Naive thymus-derived CD4-positive, alpha-beta T cell (primary cell): ENCODE measurements at regions not wholly inside any gene's neighbourhood (a gene's known extent, or its start where the extent isn't known, plus 50 kb on each side); places are given as distances from the start of the nearest gene placed in this dataset.

ENCODE experiments used
- ATAC-seq: fragments of 150-1000 bp; cut with Tn5 transposase; 2 replicates; pipeline ENCODE4 v1.10.0; 2021; ENCODE audit warnings: mild to moderate bottlenecking, moderate library complexity
- CTCF ChIA-PET: fragments of 350-600 bp; sonication (Branson Sonifier 250); formaldehyde crosslinking; loops from one replicate; lab custom pipeline; 2021; ENCODE audit warnings: antibody characterized with exemption; lab: Charles Lee
- POLR2A ChIA-PET: fragments of 350-600 bp; sonication (Branson Sonifier 250); formaldehyde crosslinking; loops from one replicate; lab custom pipeline; 2021; ENCODE audit warnings: antibody characterized with exemption, inconsistent platforms; lab: Charles Lee
- DNase-seq, 9 donors: peaks; one replicate each; pipeline versions ENCODE4 v3.0.0 to v3.0.0-alpha.2; 2020 to 2022; ENCODE audit warnings: mixed read lengths in 1 of 9
- H3K27ac ChIP-seq: one replicate; pipeline ENCODE4 v1.7.0; 2013; ENCODE audit warnings: mild to moderate bottlenecking, low read depth, low read length, moderate library complexity
- H3K27me3 ChIP-seq, 2 donors: one replicate each; pipeline ENCODE4 v1.7.0; 2013; ENCODE audit warnings: low read length in 2 of 2, mild to moderate bottlenecking in 2 of 2, moderate library complexity in 2 of 2; ENCODE audit not compliant: control insufficient read depth in 2 of 2, insufficient read depth in 2 of 2
- H3K36me3 ChIP-seq, 3 experiments: 1 replicate in 2 of 3; 2 replicates in 1 of 3; pipeline ENCODE4 v1.7.0; 2013; ENCODE audit warnings: low read length in 3 of 3, mild to moderate bottlenecking in 3 of 3, moderate library complexity in 1 of 3; ENCODE audit not compliant: insufficient read depth in 3 of 3, control insufficient read depth in 2 of 3
- H3K4me1 ChIP-seq, 2 donors: one replicate each; pipeline ENCODE4 v1.7.0; 2013; ENCODE audit warnings: low read length in 2 of 2, mild to moderate bottlenecking in 2 of 2, moderate library complexity in 1 of 2; ENCODE audit not compliant: control insufficient read depth in 2 of 2, insufficient read depth in 2 of 2
- H3K4me3 ChIP-seq: 2 replicates; pipeline ENCODE4 v1.7.0; 2013; ENCODE audit warnings: mild to moderate bottlenecking, low read length
- H3K9me3 ChIP-seq, 3 experiments: 1 replicate in 2 of 3; 2 replicates in 1 of 3; pipeline ENCODE4 v1.7.0; 2013; ENCODE audit warnings: low read length in 3 of 3; ENCODE audit not compliant: control insufficient read depth in 2 of 3
- H3K27ac Mint-ChIP-seq, 9 donors: one replicate each; pipeline ENCODE4 v1.8.0; 2020 to 2022; ENCODE audit warnings: mixed read lengths in 9 of 9, mild to moderate bottlenecking in 8 of 9, moderate library complexity in 5 of 9, inconsistent platforms in 2 of 9
- H3K27me3 Mint-ChIP-seq, 5 donors: one replicate each; pipeline ENCODE4 v1.8.0; 2021 to 2022; ENCODE audit warnings: mixed read lengths in 5 of 5, mild to moderate bottlenecking in 1 of 5
- H3K36me3 Mint-ChIP-seq, 5 donors: one replicate each; pipeline ENCODE4 v1.8.0; 2020 to 2022; ENCODE audit warnings: mixed read lengths in 5 of 5, mild to moderate bottlenecking in 3 of 5, inconsistent platforms in 1 of 5
- H3K4me1 Mint-ChIP-seq, 7 donors: one replicate each; pipeline ENCODE4 v1.8.0; 2020 to 2022; ENCODE audit warnings: mixed read lengths in 7 of 7, mild to moderate bottlenecking in 3 of 7, inconsistent platforms in 1 of 7
- H3K4me3 Mint-ChIP-seq, 10 donors: one replicate each; pipeline ENCODE4 v1.8.0; 2020 to 2022; ENCODE audit warnings: mild to moderate bottlenecking in 10 of 10, mixed read lengths in 10 of 10, moderate library complexity in 6 of 10, inconsistent platforms in 2 of 10
- H3K9me3 Mint-ChIP-seq, 11 donors: one replicate each; pipeline ENCODE4 v1.8.0; 2020 to 2022; ENCODE audit warnings: mixed read lengths in 11 of 11, mild to moderate bottlenecking in 4 of 11, inconsistent platforms in 1 of 11, moderate library complexity in 1 of 11
- intact Hi-C, 2 donors: fragments of 100-400 bp; cut with micrococcal nuclease; formaldehyde crosslinking; loops; one replicate each; pipeline ENCODE4 v1.15.1; 2023

DNA sequence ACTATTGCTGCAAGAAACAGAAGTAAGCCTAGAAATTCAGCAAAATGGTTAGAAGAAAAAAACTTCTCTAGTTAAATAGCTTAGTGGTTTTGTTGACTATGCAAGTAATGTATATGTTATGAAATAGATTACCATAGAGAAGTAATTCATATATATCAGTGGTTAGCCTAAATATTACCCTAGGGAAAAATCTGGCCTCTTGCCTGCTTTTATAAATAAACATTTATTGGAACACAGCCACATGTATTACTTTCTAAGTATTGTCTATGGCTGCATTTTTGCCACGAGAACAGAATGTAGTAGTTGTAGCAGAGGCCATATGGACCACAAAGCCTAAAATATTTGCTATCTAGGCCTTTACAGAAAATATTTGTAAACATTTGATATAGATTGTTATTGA, 1471.7 kb upstream of the PRR20A start:
- Histone ChIP-seq H3K4me1 (no peaks in the 10 kb centered on the region), H3K27ac (no peak overlapping the region), H3K36me3 (no peaks in the 10 kb centered on the region), H3K27me3 (no peaks in the 10 kb centered on the region), H3K4me3 (no peak overlapping the region), H3K9me3 (no peaks in the 10 kb centered on the region)
- ChIA-PET POLR2A (no interaction called here), CTCF (interaction anchor here (0.7 kb wide), 1 partner anchor 1248 kb away, joined by 3 read pairs; no protein-coding TSS in a partner anchor)
- DNase-seq = no peak
- no peak overlapping the region for H3K4me3 Mint-ChIP-seq
- H3K4me1 Mint-ChIP-seq = no peaks in the 10 kb centered on the region
- H3K27me3 Mint-ChIP-seq = no peaks in the 10 kb centered on the region
- ATAC-seq = no peak
- H3K36me3 Mint-ChIP-seq = no peaks in the 10 kb centered on the region
- intact Hi-C loops = no loop called here
- H3K9me3 Mint-ChIP-seq = peaks cover 3 to 15% (median 7%) of the 10 kb centered on the region in 11 donors
- no peak overlapping the region for H3K27ac Mint-ChIP-seq

DNA sequence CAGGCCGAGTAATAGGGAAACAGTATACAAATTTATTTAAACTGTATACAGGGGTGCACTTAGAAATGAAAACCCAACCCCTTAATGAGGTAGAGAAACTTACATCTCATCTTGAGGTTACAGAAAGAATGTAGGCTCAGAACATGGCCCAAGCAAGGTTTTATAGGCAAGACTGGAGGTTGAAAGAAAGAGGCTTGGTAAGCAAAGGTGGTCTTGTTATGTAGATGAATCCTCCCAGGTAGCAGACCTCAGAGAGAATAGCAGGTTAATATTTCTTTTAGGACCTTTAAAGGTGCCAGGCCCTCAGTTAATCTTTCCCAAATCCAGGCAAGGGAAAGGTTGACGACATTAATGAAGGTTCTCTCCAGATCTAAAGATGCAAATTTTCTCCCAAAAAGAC, 1466.8 kb upstream of the PRR20A start:
- ChIA-PET CTCF (no interaction called here), POLR2A (no interaction called here)
- Mint-ChIP-seq H3K4me3 (no peak overlapping the region), H3K27ac (no peak overlapping the region), H3K27me3 (no peaks in the 10 kb centered on the region), H3K4me1 (no peaks in the 10 kb centered on the region), H3K9me3 (peaks cover 3 to 29% (median 7%) of the 10 kb centered on the region in 11 donors), H3K36me3 (no peaks in the 10 kb centered on the region)
- intact Hi-C loops = no loop called here
- DNase-seq (no peak), ATAC-seq (no peak)
- no peak overlapping the region for H3K4me3 ChIP-seq
- no peaks in the 10 kb centered on the region for H3K36me3 ChIP-seq
- no peaks in the 10 kb centered on the region for H3K9me3 ChIP-seq
- no peaks in the 10 kb centered on the region for H3K4me1 ChIP-seq
- no peaks in the 10 kb centered on the region for H3K27me3 ChIP-seq
- no peak overlapping the region for H3K27ac ChIP-seq

DNA sequence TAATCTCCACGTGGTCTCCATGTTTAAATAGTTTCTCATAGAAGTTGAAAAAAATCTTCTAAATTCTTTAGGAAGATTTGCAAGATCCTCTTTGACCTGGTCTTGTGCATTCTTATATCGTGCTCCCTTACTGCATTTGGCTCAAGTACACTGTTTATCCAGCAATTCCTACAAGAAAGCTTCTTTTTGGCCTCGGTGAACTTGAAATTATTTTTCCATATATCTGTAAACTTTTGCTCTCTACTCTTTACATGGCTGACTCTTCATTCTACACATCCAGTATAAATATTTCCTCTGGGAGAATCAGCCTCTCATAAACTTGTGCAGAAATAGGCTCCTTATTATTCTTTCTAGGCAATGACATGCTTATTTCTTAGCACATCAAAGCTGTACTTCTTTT, 1457.9 kb upstream of the PRR20A start:
- Histone ChIP-seq H3K4me3 (no peak overlapping the region), H3K27ac (no peak overlapping the region), H3K4me1 (no peaks in the 10 kb centered on the region), H3K36me3 (no peaks in the 10 kb centered on the region), H3K9me3 (peaks cover 0 to 3% (median 0%) of the 10 kb centered on the region in 3 experiments), H3K27me3 (no peaks in the 10 kb centered on the region)
- H3K27ac Mint-ChIP-seq = no peak overlapping the region
- H3K4me1 Mint-ChIP-seq = no peaks in the 10 kb centered on the region
- H3K27me3 Mint-ChIP-seq = no peaks in the 10 kb centered on the region
- no peaks in the 10 kb centered on the region for H3K36me3 Mint-ChIP-seq
- POLR2A ChIA-PET = no interaction called here
- no peak overlapping the region for H3K4me3 Mint-ChIP-seq
- peaks cover 0 to 24% (median 5%) of the 10 kb centered on the region in 11 donors for H3K9me3 Mint-ChIP-seq
- ATAC-seq = no peak
- intact Hi-C loops = no loop called here
- CTCF ChIA-PET = no interaction called here
- DNase-seq = no peak

DNA sequence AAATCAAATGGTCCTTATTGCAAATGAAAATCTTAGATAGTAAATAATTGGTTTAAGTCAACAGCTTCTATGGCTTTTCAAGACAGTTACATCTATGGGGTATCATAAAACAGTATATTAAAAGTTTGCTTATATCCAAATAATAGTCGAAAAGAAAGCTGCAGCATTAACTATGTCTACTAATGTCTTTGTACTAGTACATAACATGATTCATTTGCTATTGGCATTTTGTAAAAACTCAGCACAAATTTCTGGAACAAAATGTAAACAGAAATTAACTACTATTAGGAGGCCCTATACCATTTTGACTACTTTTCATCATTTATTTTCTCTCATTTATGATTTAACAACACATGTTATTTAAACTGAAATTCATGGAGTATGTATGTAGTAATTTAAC, 1435.2 kb upstream of the PRR20A start:
- no peaks in the 10 kb centered on the region for H3K27me3 ChIP-seq
- Mint-ChIP-seq H3K4me3 (no peak overlapping the region), H3K27me3 (no peaks in the 10 kb centered on the region), H3K36me3 (no peaks in the 10 kb centered on the region), H3K4me1 (no peaks in the 10 kb centered on the region), H3K27ac (no peak overlapping the region), H3K9me3 (peaks cover 0 to 12% (median 5%) of the 10 kb centered on the region in 11 donors)
- ATAC-seq (no peak), DNase-seq (no peak)
- CTCF ChIA-PET = no interaction called here
- no peak overlapping the region for H3K27ac ChIP-seq
- H3K36me3 ChIP-seq = no peaks in the 10 kb centered on the region
- intact Hi-C loops = no loop called here
- H3K9me3 ChIP-seq = no peaks in the 10 kb centered on the region
- H3K4me3 ChIP-seq = no peak overlapping the region
- POLR2A ChIA-PET = no interaction called here
- H3K4me1 ChIP-seq = no peaks in the 10 kb centered on the region

DNA sequence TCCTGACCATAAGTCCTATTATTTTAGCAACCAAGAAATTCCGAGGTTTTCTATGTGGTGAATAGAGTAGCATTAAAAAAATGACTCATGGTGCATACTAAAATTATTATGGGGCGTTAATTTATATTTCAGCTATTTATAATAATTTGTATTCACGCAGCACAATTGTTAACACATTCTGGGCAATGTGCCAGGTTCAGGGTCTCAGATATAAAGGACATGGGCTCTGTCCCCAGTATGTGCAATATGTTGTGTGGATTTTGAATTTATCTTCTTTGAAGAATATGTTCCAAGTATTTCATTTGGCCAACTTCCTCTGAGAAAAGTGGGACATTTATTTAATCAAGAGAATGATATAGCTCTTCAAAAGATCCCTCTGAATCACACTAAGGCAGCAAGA, 1434.7 kb upstream of the PRR20A start:
- H3K27me3 ChIP-seq = no peaks in the 10 kb centered on the region
- ChIA-PET CTCF (no interaction called here), POLR2A (no interaction called here)
- no peaks in the 10 kb centered on the region for H3K9me3 ChIP-seq
- intact Hi-C loops = no loop called here
- H3K4me1 ChIP-seq = no peaks in the 10 kb centered on the region
- no peaks in the 10 kb centered on the region for H3K4me1 Mint-ChIP-seq
- no peaks in the 10 kb centered on the region for H3K27me3 Mint-ChIP-seq
- DNase-seq = no peak
- H3K4me3 ChIP-seq = no peak overlapping the region
- H3K9me3 Mint-ChIP-seq = peaks cover 0 to 12% (median 4%) of the 10 kb centered on the region in 11 donors
- H3K27ac Mint-ChIP-seq = no peak overlapping the region
- no peaks in the 10 kb centered on the region for H3K36me3 Mint-ChIP-seq
- H3K27ac ChIP-seq = no peak overlapping the region
- H3K36me3 ChIP-seq = no peaks in the 10 kb centered on the region
- H3K4me3 Mint-ChIP-seq = no peak overlapping the region
- ATAC-seq = no peak

DNA sequence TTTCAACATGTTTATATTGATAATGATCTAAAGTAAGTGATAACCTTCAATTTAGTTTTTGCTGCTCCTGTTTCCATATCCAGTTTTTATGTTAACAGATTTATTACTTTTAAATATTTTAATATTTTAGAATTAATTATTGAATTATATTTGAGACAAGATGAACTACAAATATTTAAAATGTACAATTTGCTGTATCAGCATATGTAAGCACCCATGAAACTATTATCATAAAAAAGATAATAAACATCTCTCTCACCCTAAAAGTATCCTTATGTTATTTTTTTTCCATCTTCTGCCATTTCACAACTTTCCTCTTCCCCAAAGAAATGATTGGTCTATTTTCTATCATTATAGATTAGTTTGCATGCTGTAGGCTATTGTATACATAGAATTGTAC, 1426.6 kb upstream of the PRR20A start:
- ATAC-seq = no peak

DNA sequence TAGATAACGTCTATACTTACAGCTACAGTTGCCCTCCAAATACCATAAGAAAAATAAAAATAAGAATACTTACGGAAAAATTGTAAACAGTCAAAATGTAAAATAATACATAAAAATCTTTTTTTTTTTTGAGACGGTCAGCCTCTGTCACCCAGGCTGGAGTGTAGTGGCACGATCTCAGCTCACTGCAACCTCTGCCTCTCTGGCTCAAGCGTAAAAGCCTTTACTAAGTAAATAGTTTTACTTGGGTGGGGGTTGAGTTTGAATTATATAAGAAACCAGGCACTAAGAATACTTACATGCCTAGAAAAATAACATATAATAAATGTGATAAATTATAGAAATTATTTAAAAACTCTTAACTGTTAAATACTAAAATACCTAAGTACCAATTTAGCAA, 1413.0 kb upstream of the PRR20A start:
- Mint-ChIP-seq H3K9me3 (peaks cover 2 to 26% (median 7%) of the 10 kb centered on the region in 11 donors), H3K4me3 (no peak overlapping the region), H3K36me3 (no peaks in the 10 kb centered on the region), H3K27me3 (no peaks in the 10 kb centered on the region), H3K4me1 (no peaks in the 10 kb centered on the region), H3K27ac (no peak overlapping the region)
- CTCF ChIA-PET = no interaction called here
- no peaks in the 10 kb centered on the region for H3K36me3 ChIP-seq
- H3K9me3 ChIP-seq = peaks cover 0 to 4% (median 0%) of the 10 kb centered on the region in 3 experiments
- no peaks in the 10 kb centered on the region for H3K27me3 ChIP-seq
- no peaks in the 10 kb centered on the region for H3K4me1 ChIP-seq
- H3K4me3 ChIP-seq = no peak overlapping the region
- DNase-seq (no peak), ATAC-seq (no peak)
- intact Hi-C loops = no loop called here
- H3K27ac ChIP-seq = no peak overlapping the region
- POLR2A ChIA-PET = no interaction called here

More for the DNA sequence above, 1426.6 kb upstream of the PRR20A start:
- peaks cover 0 to 4% (median 0%) of the 10 kb centered on the region in 3 experiments for H3K9me3 ChIP-seq
- ChIA-PET CTCF (no interaction called here), POLR2A (no interaction called here)
- H3K4me1 ChIP-seq = no peaks in the 10 kb centered on the region
- H3K27me3 Mint-ChIP-seq = no peaks in the 10 kb centered on the region
- no peak overlapping the region for H3K4me3 ChIP-seq
- no peak overlapping the region for H3K4me3 Mint-ChIP-seq
- no peaks in the 10 kb centered on the region for H3K4me1 Mint-ChIP-seq
- H3K27ac Mint-ChIP-seq = no peak overlapping the region
- no peaks in the 10 kb centered on the region for H3K36me3 ChIP-seq
- DNase-seq = no peak
- no peak overlapping the region for H3K27ac ChIP-seq
- H3K9me3 Mint-ChIP-seq = peaks cover 0 to 34% (median 10%) of the 10 kb centered on the region in 11 donors
- intact Hi-C loops = no loop called here
- no peaks in the 10 kb centered on the region for H3K27me3 ChIP-seq
- H3K36me3 Mint-ChIP-seq = no peaks in the 10 kb centered on the region
